HEK293 (cell line): ENCODE measurements at regions not wholly inside any gene's neighbourhood (a gene's known extent, or its start where the extent isn't known, plus 50 kb on each side); places are given as distances from the start of the nearest gene placed in this dataset.
"Not testable (repeated sequence)": the region's sequence is repeated elsewhere in the genome, so short reads cannot be mapped to it uniquely, and the experiment has no call there.

Source experiments
- CTCF ChIA-PET: fragments of 350-600 bp; formaldehyde crosslinking; extraction: SDS; loops from one replicate; lab custom pipeline; 2021; ENCODE audit warnings: antibody characterized with exemption; lab: Yijun Ruan, JAX
- POLR2A ChIA-PET: fragments of 300-600 bp; formaldehyde crosslinking; extraction: SDS; loops from one replicate; lab custom pipeline; 2020; ENCODE audit warnings: antibody characterized with exemption, inconsistent platforms; lab: Yijun Ruan, JAX
- H3K27ac ChIP-seq: fragments of 200-500 bp; sonication (Bioruptor generic); 2 replicates; pipeline ENCODE4 v1.5.1; 2014; ENCODE audit warnings: low read depth, low read length, control low read depth, inconsistent platforms; ENCODE audit errors: extremely low read depth
- H3K36me3 ChIP-seq, 2 experiments: fragments of 200-500 bp in 1 of 2; sonication (Bioruptor generic) in 1 of 2; 1 replicate in 1 of 2; 2 replicates in 1 of 2; pipeline ENCODE4 v1.5.1; 2014 to 2017; ENCODE audit warnings: inconsistent platforms in 2 of 2, low read length in 2 of 2; ENCODE audit not compliant: control insufficient read depth in 2 of 2, insufficient read depth in 1 of 2
- H3K4me1 ChIP-seq: fragments of 200-500 bp; sonication (Bioruptor generic); 2 replicates; pipeline ENCODE4 v1.5.1; 2014; ENCODE audit warnings: mild to moderate bottlenecking, low read length, inconsistent platforms; ENCODE audit not compliant: control insufficient read depth, insufficient read depth
- H3K4me3 ChIP-seq: 2 replicates; pipeline ENCODE4 v1.5.1; 2011; ENCODE audit warnings: low read depth, mild to moderate bottlenecking, control low read depth, low read length, moderate library complexity
- H3K9me3 ChIP-seq: fragments of 200-500 bp; sonication (Bioruptor generic); 2 replicates; pipeline ENCODE4 v1.5.1; 2014; ENCODE audit warnings: low read depth, low read length, inconsistent platforms; ENCODE audit not compliant: control insufficient read depth, insufficient read depth
- GFI1B ChIP-seq: fragments of 450-650 bp; formaldehyde crosslinking; IDR thresholded peaks from 2 replicates; pipeline ENCODE4 v1.5.1; 2016; ENCODE audit warnings: missing biosample characterization, missing genetic modification characterization
- KLF16 ChIP-seq: fragments of 450-650 bp; formaldehyde crosslinking; IDR thresholded peaks from 2 replicates; pipeline ENCODE4 v1.5.1; 2017; ENCODE audit warnings: missing biosample characterization, missing genetic modification characterization
- PRDM10 ChIP-seq: fragments of 450-650 bp; formaldehyde crosslinking; IDR thresholded peaks from 2 replicates; pipeline ENCODE4 v1.5.1; 2016; ENCODE audit warnings: missing biosample characterization, missing genetic modification characterization
- SP7 ChIP-seq: fragments of 450-650 bp; formaldehyde crosslinking; IDR thresholded peaks from 2 replicates; pipeline ENCODE4 v1.5.1; 2016; ENCODE audit warnings: missing biosample characterization, missing genetic modification characterization
- TCF7L2 ChIP-seq: IDR thresholded peaks from 2 replicates; pipeline ENCODE4 v1.6.1; 2011; ENCODE audit warnings: low read depth, mild to moderate bottlenecking, inconsistent platforms, low read length, moderate library complexity, borderline replicate concordance
- WT1 ChIP-seq: fragments of 450-650 bp; formaldehyde crosslinking; IDR thresholded peaks from 2 replicates; pipeline ENCODE4 v1.5.1; 2016; ENCODE audit warnings: missing biosample characterization, missing genetic modification characterization
- ZBTB17 ChIP-seq: fragments of 450-650 bp; formaldehyde crosslinking; IDR thresholded peaks from 2 replicates; pipeline ENCODE4 v1.5.1; 2016; ENCODE audit warnings: missing biosample characterization, missing genetic modification characterization
- ZNF335 ChIP-seq: fragments of 450-650 bp; formaldehyde crosslinking; conservative IDR thresholded peaks from 2 replicates; pipeline ENCODE4 v1.5.1; 2016; ENCODE audit warnings: missing biosample characterization, missing genetic modification characterization
- ZNF843 ChIP-seq: fragments of 450-650 bp; formaldehyde crosslinking; IDR thresholded peaks from 2 replicates; pipeline ENCODE4 v1.5.1; 2016; ENCODE audit warnings: missing biosample characterization, missing genetic modification characterization

- POLR2A ChIA-PET, H3K9me3 ChIP-seq, H3K27ac ChIP-seq, H3K36me3 ChIP-seq: not testable (repeated sequence)
- TF ChIP-seq GFI1B (tag by site-specific recombination) = peak; percentile 42; the same call in 1 of the 2 replicates
- TF ChIP-seq KLF16 (tag by site-specific recombination) = 0 out of 2 replicates have a peak, but pooled peaks have one; percentile 23
- TF ChIP-seq ZNF843 (tag by site-specific recombination) = peak; percentile 35; the same call in 1 of the 2 replicates
- TF ChIP-seq TCF7L2 = peak; percentile 34; the same call in 1 of the 2 replicates
- TF ChIP-seq ZBTB17 (tag by site-specific recombination) = peak; percentile 47; the same call in 1 of the 2 replicates
- TF ChIP-seq WT1 = peak; percentile 51
- TF ChIP-seq SP7 = peak; percentile 67
- TF ChIP-seq PRDM10 (tag by site-specific recombination) = peak; percentile 76
- TF ChIP-seq ZNF335 (tag by site-specific recombination) = peak; percentile 78
- TF ChIP-seq, all 188 proteins: peak for 9; not testable (repeated sequence) for 179
- CTCF ChIA-PET = interaction anchor here (0.8 to 1.2 kb wide), 2 partner anchors 125 to 198 kb away, joined by 3 to 4 read pairs; no protein-coding TSS in a partner anchor
- H3K4me3 ChIP-seq = not testable (repeated sequence)
- peaks cover 23% of the 10 kb centered on the region for H3K4me1 ChIP-seq
Measured at GRCh38 chr20:53863923-53864641, 206.3 kb downstream of the BCAS1 start.

- H3K27ac ChIP-seq, H3K4me3 ChIP-seq, POLR2A ChIA-PET, H3K36me3 ChIP-seq, H3K9me3 ChIP-seq: not testable (repeated sequence)
- CTCF ChIA-PET = interaction anchor here (0.8 to 1.2 kb wide), 3 partner anchors 76 to 199 kb away, joined by 3 to 4 read pairs (median 3); no protein-coding TSS in a partner anchor
- peaks cover 23% of the 10 kb centered on the region for H3K4me1 ChIP-seq
Measured at GRCh38 chr20:53863535-53863922, 206.9 kb downstream of the BCAS1 start.

- CTCF ChIA-PET = interaction anchor here (0.8 to 0.9 kb wide), 2 partner anchors 77 to 199 kb away, joined by 3 to 4 read pairs; no protein-coding TSS in a partner anchor
- POLR2A ChIA-PET, H3K27ac ChIP-seq, H3K4me3 ChIP-seq, H3K36me3 ChIP-seq, H3K9me3 ChIP-seq: not testable (repeated sequence)
- peaks cover 23% of the 10 kb centered on the region for H3K4me1 ChIP-seq
Measured at GRCh38 chr20:53863039-53863438, 207.4 kb downstream of the BCAS1 start.

GRCh38 chr20:53862490-53862889, 207.9 kb downstream of the BCAS1 start:
- H3K27ac ChIP-seq, H3K4me3 ChIP-seq, H3K9me3 ChIP-seq, POLR2A ChIA-PET, H3K36me3 ChIP-seq: not testable (repeated sequence)
- peaks cover 23% of the 10 kb centered on the region for H3K4me1 ChIP-seq
- CTCF ChIA-PET = interaction anchor here (0.9 kb wide), 1 partner anchor 77 kb away, joined by 3 read pairs; no protein-coding TSS in a partner anchor

GRCh38 chr20:53862136-53862397, 208.3 kb downstream of the BCAS1 start:
- POLR2A ChIA-PET, H3K36me3 ChIP-seq, H3K9me3 ChIP-seq, H3K27ac ChIP-seq, H3K4me3 ChIP-seq: not testable (repeated sequence)
- CTCF ChIA-PET = interaction anchor here (0.6 kb wide), 1 partner anchor 61 kb away, joined by 5 read pairs; no protein-coding TSS in a partner anchor
- peaks cover 22% of the 10 kb centered on the region for H3K4me1 ChIP-seq
